SH-SY5Y (cell line): ENCODE measurements at regions not wholly inside any gene's neighbourhood (a gene's known extent, or its start where the extent isn't known, plus 50 kb on each side); places are given as distances from the start of the nearest gene placed in this dataset.

Experiments
- GATA2 ChIP-seq: IDR thresholded peaks from 2 replicates; pipeline ENCODE4 v1.6.1; 2011; ENCODE audit warnings: mild to moderate bottlenecking, low read depth, low read length
- GATA3 ChIP-seq: IDR thresholded peaks from 2 replicates; pipeline ENCODE4 v1.6.1; 2011; ENCODE audit warnings: low read depth, mild to moderate bottlenecking, low read length, moderate library complexity

DNA sequence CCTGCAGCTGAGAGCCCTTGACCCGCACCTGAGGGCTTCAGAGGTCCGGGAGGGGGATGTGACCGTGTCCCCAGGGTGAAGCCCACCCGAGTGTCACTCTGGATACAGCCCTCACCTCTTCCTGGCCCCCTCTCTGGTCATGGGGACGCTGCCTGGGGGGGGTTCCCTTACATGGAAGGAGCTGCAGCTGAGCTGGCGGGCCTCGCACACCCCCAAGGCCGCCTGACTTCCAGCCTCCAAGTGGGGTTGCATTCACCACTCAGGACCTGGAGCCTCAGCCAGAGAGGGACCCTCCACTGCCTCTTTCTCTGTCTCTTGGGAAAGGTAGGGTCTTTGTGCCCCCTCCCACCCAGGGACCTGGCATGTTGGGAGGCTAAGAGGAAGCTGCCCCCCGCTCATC, 284.6 kb downstream of the SEC14L1 start:
- TF ChIP-seq GATA2 (no peak), GATA3 (no peak)
